Choroid plexus epithelial cell (primary cell): ENCODE measurements at regions not wholly inside any gene's neighbourhood (a gene's known extent, or its start where the extent isn't known, plus 50 kb on each side); places are given as distances from the start of the nearest gene placed in this dataset.

Experiments used
- DNase-seq: peaks from one replicate; pipeline ENCODE4 v3.0.0-alpha.2; 2010; ENCODE audit warnings: low read depth
- H3K4me3 ChIP-seq: 2 replicates; pipeline ENCODE4 v1.5.1; 2011; ENCODE audit warnings: low read depth, mild to moderate bottlenecking, control low read depth, low read length, moderate library complexity
- TF ChIP-seq, protein P1 (sequence below): conservative IDR thresholded peaks from 2 replicates; pipeline ENCODE4 v1.5.1; 2011; ENCODE audit warnings: low read depth, mild to moderate bottlenecking, control low read depth, inconsistent platforms, low read length, moderate library complexity

GRCh38 chr12:41697161-41697560 lies 447.5 kb downstream of the GXYLT1 start:
- no peak overlapping the region for H3K4me3 ChIP-seq
- DNase-seq: no peak
- TF ChIP-seq, protein P1, sequence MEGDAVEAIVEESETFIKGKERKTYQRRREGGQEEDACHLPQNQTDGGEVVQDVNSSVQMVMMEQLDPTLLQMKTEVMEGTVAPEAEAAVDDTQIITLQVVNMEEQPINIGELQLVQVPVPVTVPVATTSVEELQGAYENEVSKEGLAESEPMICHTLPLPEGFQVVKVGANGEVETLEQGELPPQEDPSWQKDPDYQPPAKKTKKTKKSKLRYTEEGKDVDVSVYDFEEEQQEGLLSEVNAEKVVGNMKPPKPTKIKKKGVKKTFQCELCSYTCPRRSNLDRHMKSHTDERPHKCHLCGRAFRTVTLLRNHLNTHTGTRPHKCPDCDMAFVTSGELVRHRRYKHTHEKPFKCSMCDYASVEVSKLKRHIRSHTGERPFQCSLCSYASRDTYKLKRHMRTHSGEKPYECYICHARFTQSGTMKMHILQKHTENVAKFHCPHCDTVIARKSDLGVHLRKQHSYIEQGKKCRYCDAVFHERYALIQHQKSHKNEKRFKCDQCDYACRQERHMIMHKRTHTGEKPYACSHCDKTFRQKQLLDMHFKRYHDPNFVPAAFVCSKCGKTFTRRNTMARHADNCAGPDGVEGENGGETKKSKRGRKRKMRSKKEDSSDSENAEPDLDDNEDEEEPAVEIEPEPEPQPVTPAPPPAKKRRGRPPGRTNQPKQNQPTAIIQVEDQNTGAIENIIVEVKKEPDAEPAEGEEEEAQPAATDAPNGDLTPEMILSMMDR: no peak

GRCh38 chr12:41684997-41685396 lies 459.7 kb downstream of the GXYLT1 start:
- DNase-seq: no peak

GRCh38 chr12:41683513-41684240 lies 461.0 kb downstream of the GXYLT1 start:
- no peak for DNase-seq
- H3K4me3 ChIP-seq: no peak overlapping the region
- TF ChIP-seq, protein P1: no peak

More at GRCh38 chr12:41684997-41685396, 459.7 kb downstream of the GXYLT1 start:
- TF ChIP-seq, protein P1: no peak
- H3K4me3 ChIP-seq: no peak overlapping the region

DNA sequence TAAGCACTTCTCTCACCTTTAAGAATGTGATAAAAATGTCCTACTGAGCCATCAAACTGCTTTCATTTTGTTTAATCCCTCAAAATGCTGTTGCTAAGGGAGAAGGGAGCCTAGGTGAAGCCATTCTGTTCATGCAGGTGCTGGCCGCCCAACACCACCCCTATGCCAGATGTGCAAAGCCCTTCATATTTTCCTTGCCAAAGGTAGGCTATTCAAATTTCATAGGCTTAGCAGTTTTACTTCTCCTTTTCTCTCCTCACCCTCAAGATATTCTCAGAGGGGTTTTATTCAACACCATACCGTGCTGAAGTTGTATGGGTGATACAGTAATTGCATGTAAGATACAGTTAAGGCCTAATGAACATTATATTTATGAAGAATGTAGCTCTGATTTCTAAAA lies 461.7 kb downstream of the GXYLT1 start:
- TF ChIP-seq, protein P1: no peak
- H3K4me3 ChIP-seq: no peak overlapping the region
- no peak for DNase-seq

- TF ChIP-seq, protein P1: no peak
- no peak overlapping the region for H3K4me3 ChIP-seq
- DNase-seq: no peak
Measured at GRCh38 chr12:41681898-41682297, 462.8 kb downstream of the GXYLT1 start.

GRCh38 chr12:41680155-41680554 lies 464.5 kb downstream of the GXYLT1 start:
- TF ChIP-seq, protein P1: no peak
- no peak overlapping the region for H3K4me3 ChIP-seq
- no peak for DNase-seq
